Naive thymus-derived CD8-positive, alpha-beta T cell (primary cell): ENCODE measurements at regions not wholly inside any gene's neighbourhood (a gene's known extent, or its start where the extent isn't known, plus 50 kb on each side); places are given as distances from the start of the nearest gene placed in this dataset.
A peak's percentile ranks its signal among the peaks of the same experiment; 100 is the strongest.

Experiments
- ATAC-seq, 2 donors: fragments of 150-1000 bp; cut with Tn5 transposase in 1 of 2; sonication (Bioruptor Pico), chemical (Tn5 transposase) in 1 of 2; 1 replicate in 1 of 2; 2 replicates in 1 of 2; pipeline ENCODE4 v1.10.0; 2021; ENCODE audit warnings: mild to moderate bottlenecking in 2 of 2, moderate library complexity in 2 of 2
- POLR2A ChIA-PET: fragments of 350-600 bp; sonication (Branson Sonifier 250); formaldehyde crosslinking; loops from one replicate; lab custom pipeline; 2021; ENCODE audit warnings: antibody characterized with exemption; lab: Charles Lee
- DNase-seq, 10 donors: peaks; one replicate each; pipeline versions ENCODE4 v3.0.0 to v3.0.0-alpha.2; 2020 to 2022
- H3K27ac Mint-ChIP-seq, 10 donors: one replicate each; pipeline ENCODE4 v1.8.0; 2020 to 2022; ENCODE audit warnings: mild to moderate bottlenecking in 10 of 10, mixed read lengths in 10 of 10, moderate library complexity in 4 of 10, inconsistent platforms in 1 of 10
- H3K27me3 Mint-ChIP-seq, 5 donors: one replicate each; pipeline ENCODE4 v1.8.0; 2021 to 2022; ENCODE audit warnings: mixed read lengths in 5 of 5
- H3K36me3 Mint-ChIP-seq, 3 donors: one replicate each; pipeline ENCODE4 v1.8.0; 2020 to 2022; ENCODE audit warnings: mixed read lengths in 3 of 3, mild to moderate bottlenecking in 2 of 3, inconsistent platforms in 1 of 3
- H3K4me1 Mint-ChIP-seq, 4 donors: one replicate each; pipeline ENCODE4 v1.8.0; 2021 to 2022; ENCODE audit warnings: mixed read lengths in 4 of 4
- H3K4me3 Mint-ChIP-seq, 10 donors: one replicate each; pipeline ENCODE4 v1.8.0; 2020 to 2022; ENCODE audit warnings: mild to moderate bottlenecking in 10 of 10, mixed read lengths in 10 of 10, moderate library complexity in 6 of 10, inconsistent platforms in 1 of 10
- H3K9me3 Mint-ChIP-seq, 9 donors: one replicate each; pipeline ENCODE4 v1.8.0; 2020 to 2022; ENCODE audit warnings: mixed read lengths in 9 of 9, mild to moderate bottlenecking in 3 of 9, inconsistent platforms in 1 of 9, moderate library complexity in 1 of 9

- no peaks in the 10 kb centered on the region for H3K4me1 Mint-ChIP-seq
- no peak for ATAC-seq
- H3K4me3 Mint-ChIP-seq = no peak overlapping the region
- peaks cover 0 to 12% (median 0%) of the 10 kb centered on the region in 3 donors for H3K36me3 Mint-ChIP-seq
- peaks cover 0 to 20% (median 6%) of the 10 kb centered on the region in 9 donors for H3K9me3 Mint-ChIP-seq
- DNase-seq = no peak
- peaks cover 20 to 56% (median 32%) of the 10 kb centered on the region in 5 donors for H3K27me3 Mint-ChIP-seq
- H3K27ac Mint-ChIP-seq = no peak overlapping the region
- POLR2A ChIA-PET = no interaction called here
These were observed 284.2 kb downstream of the LRFN2 start for GRCh38 chr6:40302856-40303454.

- H3K4me1 Mint-ChIP-seq = no peaks in the 10 kb centered on the region
- H3K9me3 Mint-ChIP-seq = peaks cover 0 to 26% (median 5%) of the 10 kb centered on the region in 9 donors
- H3K4me3 Mint-ChIP-seq = no peak overlapping the region
- ATAC-seq (no peak), DNase-seq (no peak)
- peaks cover 12 to 33% (median 19%) of the 10 kb centered on the region in 5 donors for H3K27me3 Mint-ChIP-seq
- H3K36me3 Mint-ChIP-seq = peaks cover 0 to 14% (median 0%) of the 10 kb centered on the region in 3 donors
- H3K27ac Mint-ChIP-seq = peak overlapping the region in 1 of 10 donors; percentile 46
- POLR2A ChIA-PET = no interaction called here
These were observed 287.5 kb downstream of the LRFN2 start for GRCh38 chr6:40299681-40300080.

GRCh38 chr6:40298207-40298606 is 289.0 kb downstream of the LRFN2 start:
- ATAC-seq = no peak
- no peak overlapping the region for H3K4me3 Mint-ChIP-seq

GRCh38 chr6:40295251-40295950 is 291.8 kb downstream of the LRFN2 start:
- peaks cover 0 to 22% (median 5%) of the 10 kb centered on the region in 9 donors for H3K9me3 Mint-ChIP-seq

More at GRCh38 chr6:40298207-40298606, 289.0 kb downstream of the LRFN2 start:
- POLR2A ChIA-PET = no interaction called here
- no peak for DNase-seq
- Mint-ChIP-seq H3K27ac (no peak overlapping the region), H3K27me3 (peaks cover 13 to 37% (median 21%) of the 10 kb centered on the region in 5 donors), H3K9me3 (peaks cover 0 to 22% (median 5%) of the 10 kb centered on the region in 9 donors), H3K36me3 (peaks cover 0 to 11% (median 0%) of the 10 kb centered on the region in 3 donors), H3K4me1 (peaks cover 0 to 2% (median 0%) of the 10 kb centered on the region in 4 donors)

GRCh38 chr6:40293460-40294185 is 293.5 kb downstream of the LRFN2 start:
- H3K27ac Mint-ChIP-seq = no peak overlapping the region
- no peak for DNase-seq
- peaks cover 0 to 18% (median 2%) of the 10 kb centered on the region in 9 donors for H3K9me3 Mint-ChIP-seq
- no peak overlapping the region for H3K4me3 Mint-ChIP-seq
- ATAC-seq = no peak
- POLR2A ChIA-PET = no interaction called here
- H3K4me1 Mint-ChIP-seq = peaks cover 0 to 4% (median 0%) of the 10 kb centered on the region in 4 donors
- H3K27me3 Mint-ChIP-seq = peaks cover 19 to 66% (median 33%) of the 10 kb centered on the region in 5 donors
- H3K36me3 Mint-ChIP-seq = peaks cover 0 to 11% (median 0%) of the 10 kb centered on the region in 3 donors

More at GRCh38 chr6:40295251-40295950, 291.8 kb downstream of the LRFN2 start:
- peaks cover 0 to 4% (median 0%) of the 10 kb centered on the region in 4 donors for H3K4me1 Mint-ChIP-seq
- H3K27me3 Mint-ChIP-seq = peaks cover 20 to 63% (median 41%) of the 10 kb centered on the region in 5 donors
- POLR2A ChIA-PET = no interaction called here
- DNase-seq (no peak), ATAC-seq (no peak)
- H3K27ac Mint-ChIP-seq = no peak overlapping the region
- peaks cover 0 to 11% (median 0%) of the 10 kb centered on the region in 3 donors for H3K36me3 Mint-ChIP-seq
- no peak overlapping the region for H3K4me3 Mint-ChIP-seq

GRCh38 chr6:40293060-40293459 is 294.1 kb downstream of the LRFN2 start:
- DNase-seq (no peak), ATAC-seq (no peak)
- Mint-ChIP-seq H3K4me1 (peaks cover 0 to 4% (median 0%) of the 10 kb centered on the region in 4 donors), H3K27me3 (peaks cover 15 to 70% (median 34%) of the 10 kb centered on the region in 5 donors), H3K4me3 (no peak overlapping the region), H3K27ac (no peak overlapping the region), H3K9me3 (peaks cover 0 to 13% (median under 1%) of the 10 kb centered on the region in 9 donors), H3K36me3 (peaks cover 0 to 9% (median 0%) of the 10 kb centered on the region in 3 donors)
- POLR2A ChIA-PET = no interaction called here

GRCh38 chr6:40290816-40291215 is 296.3 kb downstream of the LRFN2 start:
- POLR2A ChIA-PET = no interaction called here
- Mint-ChIP-seq H3K27ac (no peak overlapping the region), H3K4me1 (peaks cover 0 to 8% (median 3%) of the 10 kb centered on the region in 4 donors), H3K36me3 (peaks cover 0 to 4% (median 0%) of the 10 kb centered on the region in 3 donors), H3K27me3 (peaks cover 19 to 86% (median 48%) of the 10 kb centered on the region in 5 donors), H3K4me3 (no peak overlapping the region), H3K9me3 (peaks cover 0 to 6% (median 0%) of the 10 kb centered on the region in 9 donors)
- ATAC-seq (no peak), DNase-seq (no peak)

GRCh38 chr6:40288919-40289318 is 298.2 kb downstream of the LRFN2 start:
- POLR2A ChIA-PET = no interaction called here
- H3K9me3 Mint-ChIP-seq = peaks cover 0 to 2% (median 0%) of the 10 kb centered on the region in 9 donors
- no peak for ATAC-seq
- no peak overlapping the region for H3K27ac Mint-ChIP-seq
- no peaks in the 10 kb centered on the region for H3K36me3 Mint-ChIP-seq
- H3K27me3 Mint-ChIP-seq = peaks cover 21 to 96% (median 53%) of the 10 kb centered on the region in 5 donors
- no peak overlapping the region for H3K4me3 Mint-ChIP-seq
- DNase-seq = no peak
- peaks cover 0 to 8% (median 3%) of the 10 kb centered on the region in 4 donors for H3K4me1 Mint-ChIP-seq

GRCh38 chr6:40287296-40287850 is 299.8 kb downstream of the LRFN2 start:
- Mint-ChIP-seq H3K27ac (no peak overlapping the region), H3K9me3 (peaks cover 0 to 2% (median 0%) of the 10 kb centered on the region in 9 donors), H3K27me3 (peaks cover 12 to 93% (median 45%) of the 10 kb centered on the region in 5 donors), H3K4me1 (peaks cover 0 to 6% (median 2%) of the 10 kb centered on the region in 4 donors), H3K36me3 (no peaks in the 10 kb centered on the region), H3K4me3 (no peak overlapping the region)
- ATAC-seq = no peak
- POLR2A ChIA-PET = no interaction called here
- no peak for DNase-seq

- ATAC-seq = no peak
- H3K27me3 Mint-ChIP-seq = peaks cover 12 to 87% (median 42%) of the 10 kb centered on the region in 5 donors
- H3K4me3 Mint-ChIP-seq = no peak overlapping the region
- H3K36me3 Mint-ChIP-seq = no peaks in the 10 kb centered on the region
- no peak for DNase-seq
- H3K4me1 Mint-ChIP-seq = peaks cover 0 to 6% (median 2%) of the 10 kb centered on the region in 4 donors
- H3K27ac Mint-ChIP-seq = no peak overlapping the region
- H3K9me3 Mint-ChIP-seq = peaks cover 0 to 2% (median 0%) of the 10 kb centered on the region in 9 donors
- POLR2A ChIA-PET = no interaction called here
These were observed 300.4 kb downstream of the LRFN2 start for GRCh38 chr6:40286721-40287120.

- H3K36me3 Mint-ChIP-seq = no peaks in the 10 kb centered on the region
- H3K4me3 Mint-ChIP-seq = no peak overlapping the region
- POLR2A ChIA-PET = no interaction called here
- H3K9me3 Mint-ChIP-seq = no peaks in the 10 kb centered on the region
- H3K27ac Mint-ChIP-seq = no peak overlapping the region
- H3K4me1 Mint-ChIP-seq = peaks cover 0 to 6% (median 2%) of the 10 kb centered on the region in 4 donors
- no peak for DNase-seq
- no peak for ATAC-seq
- H3K27me3 Mint-ChIP-seq = peaks cover 12 to 80% (median 37%) of the 10 kb centered on the region in 5 donors
These were observed 301.2 kb downstream of the LRFN2 start for GRCh38 chr6:40285996-40286395.

GRCh38 chr6:40285535-40285934 is 301.6 kb downstream of the LRFN2 start:
- Mint-ChIP-seq H3K4me1 (peaks cover 0 to 6% (median 2%) of the 10 kb centered on the region in 4 donors), H3K27ac (no peak overlapping the region), H3K27me3 (peaks cover 12 to 75% (median 33%) of the 10 kb centered on the region in 5 donors), H3K4me3 (no peak overlapping the region), H3K9me3 (no peaks in the 10 kb centered on the region), H3K36me3 (no peaks in the 10 kb centered on the region)
- ATAC-seq (no peak), DNase-seq (no peak)
- POLR2A ChIA-PET = no interaction called here
